HG02642 (cell line): ENCODE measurements at regions not wholly inside any gene's neighbourhood (a gene's known extent, or its start where the extent isn't known, plus 50 kb on each side); places are given as distances from the start of the nearest gene placed in this dataset.
"Not testable (repeated sequence)": the region's sequence is repeated elsewhere in the genome, so short reads cannot be mapped to it uniquely, and the experiment has no call there.

Experiments used
- ATAC-seq: cut with Tn5 transposase; IDR thresholded peaks from one replicate; pipeline ENCODE4 v1.9.1; 2021; ENCODE audit warnings: mild to moderate bottlenecking; ENCODE audit not compliant: unreplicated experiment, poor library complexity

DNA sequence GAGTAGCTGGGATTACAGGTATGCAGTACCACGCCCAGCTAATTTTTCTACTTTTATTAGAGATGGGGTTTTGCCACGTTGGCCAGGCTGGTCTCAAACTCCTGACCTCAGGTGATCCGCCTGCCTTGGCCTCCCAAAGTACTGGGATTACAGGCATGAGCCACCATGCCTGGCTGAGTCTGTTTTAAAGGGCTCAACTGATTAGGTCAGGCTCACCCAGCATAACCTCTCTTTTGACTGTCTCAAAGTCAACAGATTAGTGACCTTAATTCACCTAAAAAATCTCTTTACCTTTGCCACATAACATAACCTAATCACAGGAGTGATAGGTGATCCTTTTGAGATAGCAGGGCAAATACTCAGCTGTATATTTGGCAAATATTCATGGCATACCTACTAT is 147.9 kb upstream of the EYA4 start:
- ATAC-seq: not testable (repeated sequence)

- no peak for ATAC-seq
These were observed 147.2 kb upstream of the EYA4 start for GRCh38 chr6:133093956-133094355.

GRCh38 chr6:133097208-133097607 is 143.9 kb upstream of the EYA4 start:
- ATAC-seq: no peak

GRCh38 chr6:133099573-133099972 is 141.6 kb upstream of the EYA4 start:
- no peak for ATAC-seq

DNA sequence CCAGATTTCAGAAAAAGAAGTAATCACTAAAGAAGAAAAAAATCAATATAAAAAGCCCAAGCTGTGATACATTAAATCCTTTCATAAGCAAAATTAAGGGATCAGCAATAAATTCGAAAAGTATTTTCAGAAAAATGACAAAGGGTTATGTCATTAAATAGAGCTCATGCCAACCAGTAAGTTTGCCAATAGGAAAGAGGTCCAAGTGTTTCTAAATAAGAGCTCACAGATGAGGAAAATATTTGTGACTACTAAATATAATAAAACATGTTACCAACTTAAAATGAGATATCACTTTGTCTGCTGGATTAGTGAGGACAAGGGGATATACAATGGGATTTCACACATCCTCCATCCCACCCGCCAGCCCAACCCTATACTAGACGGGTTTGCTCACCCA is 140.3 kb upstream of the EYA4 start:
- no peak for ATAC-seq

DNA sequence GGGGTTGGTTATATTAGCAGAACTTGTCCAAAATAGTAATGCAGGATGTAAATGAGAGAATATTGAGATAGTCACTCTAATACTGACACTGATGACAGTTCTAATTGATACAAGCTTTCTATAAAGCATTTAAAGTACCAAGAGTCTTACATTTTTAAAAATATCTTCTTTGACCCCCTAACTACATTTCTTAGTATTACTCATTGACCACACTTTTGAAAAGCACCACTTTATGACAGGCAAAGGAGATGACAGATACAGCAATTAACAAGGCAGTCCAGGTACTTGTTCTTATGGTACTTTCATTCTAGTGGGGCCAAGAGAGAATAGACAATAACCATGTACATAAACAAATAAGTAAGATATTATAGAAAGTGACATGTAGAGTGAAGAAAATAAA is 139.4 kb upstream of the EYA4 start:
- ATAC-seq: no peak

GRCh38 chr6:133106934-133107333 is 134.2 kb upstream of the EYA4 start:
- no peak for ATAC-seq

DNA sequence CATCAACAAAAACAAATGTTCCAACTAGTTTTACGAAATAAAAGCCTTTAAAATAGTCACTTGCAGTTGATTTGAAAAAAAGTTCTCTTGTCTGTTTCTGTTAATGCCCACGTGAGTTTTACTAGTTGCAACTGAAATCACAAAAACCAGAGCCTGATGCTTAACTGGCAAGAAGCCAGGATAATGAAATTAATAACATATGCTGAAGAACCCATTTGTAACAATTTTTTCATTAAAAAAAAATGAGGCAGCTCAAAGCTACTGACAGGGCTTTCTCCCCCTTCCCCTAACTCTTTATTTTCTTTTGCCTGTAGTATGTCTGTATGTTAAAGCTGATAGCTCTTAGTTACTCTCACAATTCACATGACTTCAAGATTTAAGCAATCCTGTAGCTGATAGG is 132.7 kb upstream of the EYA4 start:
- ATAC-seq: no peak

GRCh38 chr6:133114973-133115372 is 126.2 kb upstream of the EYA4 start:
- no peak for ATAC-seq

GRCh38 chr6:133115946-133116345 is 125.2 kb upstream of the EYA4 start:
- ATAC-seq: no peak

- no peak for ATAC-seq
These were observed 113.0 kb upstream of the EYA4 start for GRCh38 chr6:133128191-133128590.

- no peak for ATAC-seq
These were observed 111.6 kb upstream of the EYA4 start for GRCh38 chr6:133129556-133129955.

DNA sequence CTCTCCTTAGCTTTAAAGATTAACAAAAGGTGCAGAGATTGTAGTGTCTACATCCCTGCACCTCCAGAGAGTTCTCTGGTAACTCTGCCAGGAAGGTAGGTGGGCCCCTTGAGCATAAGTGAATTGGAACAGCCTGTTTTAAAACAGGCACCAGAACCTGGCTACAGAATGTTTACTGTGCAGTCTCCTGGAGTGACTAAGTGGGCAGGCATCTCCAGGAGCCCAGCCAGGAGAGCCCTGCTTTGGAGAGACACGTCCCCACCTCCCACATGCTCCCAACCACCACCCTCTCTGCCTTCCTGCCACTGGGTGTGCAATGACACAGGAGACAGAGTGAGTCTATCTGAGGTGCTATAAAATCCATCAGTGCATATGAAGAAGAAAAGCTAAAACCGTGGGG is 110.3 kb upstream of the EYA4 start:
- ATAC-seq: no peak

DNA sequence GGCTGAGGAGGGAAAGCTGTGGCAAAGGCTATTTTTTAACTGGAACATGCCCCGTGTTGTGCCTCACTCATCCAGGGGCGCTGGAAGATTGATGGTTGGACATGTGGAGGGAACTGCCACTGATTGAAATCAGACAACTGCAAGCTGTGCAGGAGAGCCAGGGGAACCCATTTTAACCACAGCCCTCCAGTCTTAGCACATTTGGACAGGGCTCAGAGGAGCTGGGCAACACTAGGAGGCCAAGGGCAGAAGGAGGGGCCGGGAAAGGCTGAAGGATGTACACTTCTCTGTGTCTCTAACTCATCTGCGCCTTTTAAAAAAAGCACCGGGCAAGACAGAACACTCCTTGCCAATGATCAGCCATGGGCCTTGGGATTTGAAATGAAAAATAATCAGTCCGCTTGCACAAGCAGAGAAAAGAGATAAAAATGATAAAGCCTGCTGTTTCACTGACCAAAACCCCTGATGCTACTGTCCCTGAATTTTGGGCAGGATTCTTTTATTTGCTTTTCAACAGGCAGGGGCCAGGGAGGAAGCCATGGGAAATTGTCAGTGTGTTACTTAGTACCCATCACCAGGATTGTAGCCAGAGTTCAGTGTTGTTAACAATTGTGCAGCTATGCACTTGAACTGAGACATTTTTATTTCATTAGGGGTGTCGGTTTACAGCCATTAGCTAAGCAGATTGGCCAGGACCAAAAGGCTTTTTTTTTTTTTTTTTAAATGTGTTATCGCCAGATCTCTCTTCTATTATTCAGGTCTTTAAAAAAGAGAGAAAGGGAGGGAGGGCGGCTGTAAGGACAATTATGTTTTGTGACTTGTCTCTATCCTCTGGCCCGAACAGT is 109.3 kb upstream of the EYA4 start:
- no peak for ATAC-seq

DNA sequence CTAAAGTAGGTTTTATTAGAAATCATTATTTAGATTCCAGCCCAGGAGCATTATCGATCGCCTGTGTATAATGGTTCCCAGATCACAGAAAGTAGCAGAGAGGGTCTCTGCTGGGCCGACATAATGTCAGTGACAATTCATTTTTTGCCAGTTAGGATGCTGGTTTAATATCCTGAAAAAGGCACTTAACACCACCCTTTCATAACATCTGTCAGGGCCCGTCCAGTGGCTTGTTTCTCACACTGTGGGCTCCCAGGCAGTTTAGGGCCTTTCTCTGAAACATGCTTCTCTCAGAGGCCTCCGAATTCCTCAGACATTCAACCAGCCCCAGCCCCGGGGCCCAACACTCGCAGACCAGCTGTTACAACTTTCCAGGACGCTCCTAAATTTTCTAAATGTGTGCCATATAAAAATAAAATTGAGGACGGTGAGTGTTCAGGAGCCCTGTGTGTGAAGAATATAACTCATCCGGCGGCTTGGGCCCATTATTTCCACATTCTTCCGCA is 108.6 kb upstream of the EYA4 start:
- no peak for ATAC-seq

DNA sequence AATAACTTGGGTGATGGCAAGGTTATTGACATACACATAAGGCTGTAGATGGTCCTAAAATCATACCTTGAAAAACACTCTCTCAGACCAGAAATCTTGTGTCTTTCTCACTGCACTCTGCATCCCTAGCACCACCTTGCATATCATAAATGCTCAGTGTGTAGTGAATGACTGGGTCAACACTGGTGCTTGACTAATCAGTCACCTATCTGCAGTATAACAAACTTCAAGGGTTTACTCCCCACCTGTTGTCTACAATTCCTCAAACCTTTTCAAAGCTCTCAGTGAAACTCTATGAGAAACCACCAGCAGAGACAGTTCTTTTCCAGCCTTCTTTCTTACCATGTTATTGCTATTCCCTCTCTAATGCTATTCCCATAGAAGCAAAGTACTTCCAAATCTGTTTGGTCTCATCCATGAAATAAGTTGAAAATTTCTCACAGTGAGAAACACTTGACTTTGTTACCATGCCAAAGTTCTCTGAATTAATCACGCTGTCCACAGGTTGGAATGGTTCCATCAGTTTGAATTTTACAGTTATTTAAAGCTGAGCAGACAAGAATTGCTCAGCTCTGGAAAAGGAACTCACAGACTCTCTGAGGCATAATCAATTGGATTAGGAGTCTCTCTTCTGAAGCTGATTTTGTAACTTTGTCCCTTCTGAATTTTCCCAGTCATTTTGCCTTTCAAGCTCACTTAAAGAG is 104.8 kb upstream of the EYA4 start:
- ATAC-seq: no peak

- ATAC-seq: not testable (repeated sequence)
These were observed 93.5 kb upstream of the EYA4 start for GRCh38 chr6:133147470-133148184.

DNA sequence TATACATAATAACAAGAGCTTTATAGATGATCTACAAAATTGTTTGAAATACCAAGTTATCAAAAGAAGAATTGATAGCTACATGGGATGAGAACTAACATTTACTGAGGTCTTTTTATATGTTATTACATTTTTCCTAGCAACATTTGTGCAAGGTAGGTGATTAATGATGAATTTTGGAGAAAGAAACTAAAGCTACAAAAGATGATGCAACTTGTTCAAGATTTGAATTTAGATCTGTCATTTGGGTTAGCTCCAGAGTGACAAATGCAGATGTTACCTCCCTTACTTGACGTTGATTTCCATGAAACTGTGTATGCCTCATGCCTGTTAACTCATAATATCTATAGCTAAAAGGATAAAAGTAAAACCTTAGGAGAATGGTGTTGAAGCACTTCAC is 84.5 kb upstream of the EYA4 start:
- ATAC-seq: no peak

- no peak for ATAC-seq
These were observed 83.2 kb upstream of the EYA4 start for GRCh38 chr6:133157995-133158394.

DNA sequence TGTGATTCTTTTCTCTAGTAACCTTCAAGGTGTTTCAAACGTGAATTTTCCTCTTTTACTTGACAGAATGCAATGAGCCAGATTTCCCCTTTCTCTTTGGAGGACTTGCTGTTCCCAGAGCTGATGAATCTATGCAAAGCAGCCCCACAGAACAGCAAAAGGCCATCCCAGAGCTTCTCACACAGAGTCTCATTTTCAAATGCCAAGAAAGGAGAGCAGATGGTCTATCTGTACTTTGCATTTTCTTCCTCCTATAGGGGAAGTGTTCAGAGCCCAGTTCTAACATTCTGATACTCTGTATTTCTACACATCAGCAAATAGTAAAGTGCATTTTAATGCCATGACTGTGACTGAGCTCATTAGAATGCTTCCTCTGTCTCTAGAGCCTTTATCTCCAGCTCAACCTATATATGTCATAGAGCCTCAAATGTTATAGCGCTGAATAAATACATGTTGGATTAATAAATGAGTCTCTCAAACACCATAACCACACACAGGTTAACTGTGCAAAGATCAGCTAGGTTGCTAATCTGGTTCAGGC is 81.8 kb upstream of the EYA4 start:
- no peak for ATAC-seq

DNA sequence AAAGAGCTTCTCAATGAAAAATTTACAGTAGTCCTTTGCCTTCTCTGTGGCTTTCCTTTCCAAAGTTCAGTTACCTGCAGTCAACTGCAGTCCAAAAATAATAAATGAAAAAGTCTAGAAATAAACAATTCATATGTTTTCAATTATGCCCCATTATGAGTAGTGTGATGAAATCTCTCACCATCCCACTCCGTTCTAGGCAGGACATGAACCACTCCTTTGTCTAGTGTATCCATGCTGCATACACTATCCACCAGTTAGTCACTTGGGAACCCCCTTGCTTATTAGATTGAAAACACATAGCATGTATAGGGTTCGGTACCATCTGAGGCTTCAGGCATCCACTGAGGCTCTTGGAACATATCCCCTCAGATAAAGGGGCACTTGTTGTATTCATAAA is 80.6 kb upstream of the EYA4 start:
- ATAC-seq: no peak
